ENCODE measurements at regions not wholly inside any gene's neighbourhood (a gene's known extent, or its start where the extent isn't known, plus 50 kb on each side); places are given as distances from the start of the nearest gene placed in this dataset.

DNA sequence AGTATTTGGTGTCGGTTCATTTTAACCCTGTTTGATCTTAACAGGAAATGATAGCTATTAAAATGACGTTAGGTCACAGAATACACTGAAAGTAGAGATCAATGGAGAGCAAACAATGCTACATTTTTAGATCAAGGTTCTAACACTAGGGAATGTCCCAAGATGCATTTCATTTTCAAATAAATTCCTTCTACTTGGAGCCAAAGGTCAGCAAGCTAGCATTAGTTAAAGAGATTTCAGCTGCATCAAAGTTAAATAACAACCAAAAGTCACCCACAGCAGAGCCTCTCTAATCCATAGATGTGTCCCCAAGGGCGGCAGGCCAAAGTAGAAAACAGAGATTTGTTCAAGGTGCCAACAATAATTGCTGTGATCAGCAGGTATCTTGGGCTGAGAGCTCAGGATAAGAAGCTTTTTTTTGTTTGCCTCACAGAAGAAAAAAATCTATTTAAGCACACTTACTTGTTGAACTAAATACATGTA is 1233.6 kb upstream of the TMEFF2 start (continued):
- TF ChIP-seq, protein P1, sequence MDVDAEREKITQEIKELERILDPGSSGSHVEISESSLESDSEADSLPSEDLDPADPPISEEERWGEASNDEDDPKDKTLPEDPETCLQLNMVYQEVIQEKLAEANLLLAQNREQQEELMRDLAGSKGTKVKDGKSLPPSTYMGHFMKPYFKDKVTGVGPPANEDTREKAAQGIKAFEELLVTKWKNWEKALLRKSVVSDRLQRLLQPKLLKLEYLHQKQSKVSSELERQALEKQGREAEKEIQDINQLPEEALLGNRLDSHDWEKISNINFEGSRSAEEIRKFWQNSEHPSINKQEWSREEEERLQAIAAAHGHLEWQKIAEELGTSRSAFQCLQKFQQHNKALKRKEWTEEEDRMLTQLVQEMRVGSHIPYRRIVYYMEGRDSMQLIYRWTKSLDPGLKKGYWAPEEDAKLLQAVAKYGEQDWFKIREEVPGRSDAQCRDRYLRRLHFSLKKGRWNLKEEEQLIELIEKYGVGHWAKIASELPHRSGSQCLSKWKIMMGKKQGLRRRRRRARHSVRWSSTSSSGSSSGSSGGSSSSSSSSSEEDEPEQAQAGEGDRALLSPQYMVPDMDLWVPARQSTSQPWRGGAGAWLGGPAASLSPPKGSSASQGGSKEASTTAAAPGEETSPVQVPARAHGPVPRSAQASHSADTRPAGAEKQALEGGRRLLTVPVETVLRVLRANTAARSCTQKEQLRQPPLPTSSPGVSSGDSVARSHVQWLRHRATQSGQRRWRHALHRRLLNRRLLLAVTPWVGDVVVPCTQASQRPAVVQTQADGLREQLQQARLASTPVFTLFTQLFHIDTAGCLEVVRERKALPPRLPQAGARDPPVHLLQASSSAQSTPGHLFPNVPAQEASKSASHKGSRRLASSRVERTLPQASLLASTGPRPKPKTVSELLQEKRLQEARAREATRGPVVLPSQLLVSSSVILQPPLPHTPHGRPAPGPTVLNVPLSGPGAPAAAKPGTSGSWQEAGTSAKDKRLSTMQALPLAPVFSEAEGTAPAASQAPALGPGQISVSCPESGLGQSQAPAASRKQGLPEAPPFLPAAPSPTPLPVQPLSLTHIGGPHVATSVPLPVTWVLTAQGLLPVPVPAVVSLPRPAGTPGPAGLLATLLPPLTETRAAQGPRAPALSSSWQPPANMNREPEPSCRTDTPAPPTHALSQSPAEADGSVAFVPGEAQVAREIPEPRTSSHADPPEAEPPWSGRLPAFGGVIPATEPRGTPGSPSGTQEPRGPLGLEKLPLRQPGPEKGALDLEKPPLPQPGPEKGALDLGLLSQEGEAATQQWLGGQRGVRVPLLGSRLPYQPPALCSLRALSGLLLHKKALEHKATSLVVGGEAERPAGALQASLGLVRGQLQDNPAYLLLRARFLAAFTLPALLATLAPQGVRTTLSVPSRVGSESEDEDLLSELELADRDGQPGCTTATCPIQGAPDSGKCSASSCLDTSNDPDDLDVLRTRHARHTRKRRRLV (CRISPR knock-in tag; IDR thresholded peaks at IDR 0.05): peak; percentile 84
- TF ChIP-seq ZNF253 (CRISPR knock-in tag; IDR thresholded peaks at IDR 0.05; ENCODE audit: borderline replicate concordance) (no peak), KDM1A (CRISPR knock-in tag; IDR thresholded peaks at IDR 0.05) (peak; percentile 46; the same call in 1 of the 2 replicates), FOXO1 (CRISPR knock-in tag; IDR thresholded peaks at IDR 0.05) (0 out of 2 replicates have a peak, but pooled peaks have one; percentile 87), STAG1 (CRISPR knock-in tag; IDR thresholded peaks at IDR 0.05) (peak; percentile 19; the same call in 1 of the 2 replicates), NR2F2 (IDR thresholded peaks at IDR 0.05; ENCODE audit: borderline replicate concordance, low read depth) (peak; percentile 100), ARID2 (CRISPR knock-in tag; IDR thresholded peaks at IDR 0.05; ENCODE audit: borderline replicate concordance) (0 out of 2 replicates have a peak, but pooled peaks have one; percentile 39), FOXJ3 (CRISPR knock-in tag; IDR thresholded peaks at IDR 0.05; ENCODE audit: borderline replicate concordance) (peak; percentile 98; the same call in 1 of the 2 replicates), ZNF775 (CRISPR knock-in tag; IDR thresholded peaks at IDR 0.05; ENCODE audit: borderline replicate concordance) (no peak), NCOR1 (IDR thresholded peaks at IDR 0.05; ENCODE audit: borderline replicate concordance, low read length) (peak; percentile 91), NCOA1 (CRISPR knock-in tag; IDR thresholded peaks at IDR 0.05) (peak; percentile 52; the same call in 1 of the 2 replicates), SMAD3 (CRISPR knock-in tag; IDR thresholded peaks at IDR 0.05) (peak; percentile 90), SP1 (IDR thresholded peaks at IDR 0.05) (no peak), SP1 (CRISPR knock-in tag; IDR thresholded peaks at IDR 0.05) (no peak), TEAD3 (CRISPR knock-in tag; optimal IDR thresholded peaks at IDR 0.05; ENCODE audit: borderline replicate concordance) (peak; percentile 98), PTBP1 (IDR thresholded peaks at IDR 0.05; ENCODE audit: low read depth, low read length, poor library complexity, severe bottlenecking) (no peak), PLRG1 (conservative IDR thresholded peaks at IDR 0.05) (no peak), RXRB (CRISPR knock-in tag; IDR thresholded peaks at IDR 0.05; ENCODE audit: borderline replicate concordance) (peak; percentile 92), ZNF766 (CRISPR knock-in tag; IDR thresholded peaks at IDR 0.05; ENCODE audit: borderline replicate concordance) (no peak), ZNF12 (CRISPR knock-in tag; IDR thresholded peaks at IDR 0.05) (peak; percentile 89), GATA4 (IDR thresholded peaks at IDR 0.05; ENCODE audit: borderline replicate concordance, low read depth) (peak; percentile 86; the same call in 1 of the 2 replicates), CENPT (CRISPR knock-in tag; IDR thresholded peaks at IDR 0.05; ENCODE audit: low read depth) (no peak)
- TF ChIP-seq, protein P2, sequence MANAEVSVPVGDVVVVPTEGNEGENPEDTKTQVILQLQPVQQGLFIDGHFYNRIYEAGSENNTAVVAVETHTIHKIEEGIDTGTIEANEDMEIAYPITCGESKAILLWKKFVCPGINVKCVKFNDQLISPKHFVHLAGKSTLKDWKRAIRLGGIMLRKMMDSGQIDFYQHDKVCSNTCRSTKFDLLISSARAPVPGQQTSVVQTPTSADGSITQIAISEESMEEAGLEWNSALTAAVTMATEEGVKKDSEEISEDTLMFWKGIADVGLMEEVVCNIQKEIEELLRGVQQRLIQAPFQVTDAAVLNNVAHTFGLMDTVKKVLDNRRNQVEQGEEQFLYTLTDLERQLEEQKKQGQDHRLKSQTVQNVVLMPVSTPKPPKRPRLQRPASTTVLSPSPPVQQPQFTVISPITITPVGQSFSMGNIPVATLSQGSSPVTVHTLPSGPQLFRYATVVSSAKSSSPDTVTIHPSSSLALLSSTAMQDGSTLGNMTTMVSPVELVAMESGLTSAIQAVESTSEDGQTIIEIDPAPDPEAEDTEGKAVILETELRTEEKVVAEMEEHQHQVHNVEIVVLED (CRISPR knock-in tag; IDR thresholded peaks at IDR 0.05; ENCODE audit: borderline replicate concordance): peak; percentile 58; the same call in 1 of the 2 replicates
- TF ChIP-seq, protein P3, sequence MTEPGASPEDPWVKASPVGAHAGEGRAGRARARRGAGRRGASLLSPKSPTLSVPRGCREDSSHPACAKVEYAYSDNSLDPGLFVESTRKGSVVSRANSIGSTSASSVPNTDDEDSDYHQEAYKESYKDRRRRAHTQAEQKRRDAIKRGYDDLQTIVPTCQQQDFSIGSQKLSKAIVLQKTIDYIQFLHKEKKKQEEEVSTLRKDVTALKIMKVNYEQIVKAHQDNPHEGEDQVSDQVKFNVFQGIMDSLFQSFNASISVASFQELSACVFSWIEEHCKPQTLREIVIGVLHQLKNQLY (CRISPR knock-in tag; IDR thresholded peaks at IDR 0.05): peak; percentile 47; the same call in 1 of the 2 replicates
